IPS-11a (cell line): ENCODE measurements at regions not wholly inside any gene's neighbourhood (a gene's known extent, or its start where the extent isn't known, plus 50 kb on each side); places are given as distances from the start of the nearest gene placed in this dataset.
A peak's percentile ranks its signal among the peaks of the same experiment; 100 is the strongest.

ENCODE experiments used
- H3K4me3 ChIP-seq: one replicate; pipeline ENCODE4 v1.5.1; 2013; ENCODE audit warnings: low read depth, low read length, control low read depth

DNA sequence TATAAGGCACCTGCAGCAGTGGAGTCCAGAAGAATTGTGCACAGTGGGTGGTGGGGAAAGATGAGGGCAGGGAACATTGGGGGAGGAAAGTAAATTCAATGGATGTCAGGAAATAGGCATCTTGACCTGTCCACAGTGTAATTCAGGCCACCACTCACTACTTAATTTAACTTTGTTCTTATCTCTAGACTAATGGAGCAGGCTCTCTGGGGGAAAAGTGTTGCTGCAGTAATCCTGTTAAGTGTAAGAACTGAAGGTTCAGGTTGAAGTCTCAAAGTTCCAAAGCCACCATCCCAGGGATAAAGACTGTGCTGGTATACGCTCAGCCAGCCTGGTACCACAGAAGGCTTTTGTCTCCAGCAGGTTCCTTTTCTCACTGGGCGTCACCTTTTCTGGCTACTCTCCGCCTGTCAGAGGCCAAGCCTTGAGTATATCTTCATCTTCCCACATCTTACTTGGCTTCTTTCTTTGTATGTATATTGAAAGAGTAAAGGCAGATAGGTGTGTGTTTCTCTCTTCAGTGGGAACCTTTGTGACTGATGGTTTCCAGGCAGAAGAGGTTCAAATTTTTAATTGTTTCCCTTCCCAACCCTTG lies 150.9 kb upstream of the DMRT1 start:
- H3K4me3 ChIP-seq: no peak overlapping the region

DNA sequence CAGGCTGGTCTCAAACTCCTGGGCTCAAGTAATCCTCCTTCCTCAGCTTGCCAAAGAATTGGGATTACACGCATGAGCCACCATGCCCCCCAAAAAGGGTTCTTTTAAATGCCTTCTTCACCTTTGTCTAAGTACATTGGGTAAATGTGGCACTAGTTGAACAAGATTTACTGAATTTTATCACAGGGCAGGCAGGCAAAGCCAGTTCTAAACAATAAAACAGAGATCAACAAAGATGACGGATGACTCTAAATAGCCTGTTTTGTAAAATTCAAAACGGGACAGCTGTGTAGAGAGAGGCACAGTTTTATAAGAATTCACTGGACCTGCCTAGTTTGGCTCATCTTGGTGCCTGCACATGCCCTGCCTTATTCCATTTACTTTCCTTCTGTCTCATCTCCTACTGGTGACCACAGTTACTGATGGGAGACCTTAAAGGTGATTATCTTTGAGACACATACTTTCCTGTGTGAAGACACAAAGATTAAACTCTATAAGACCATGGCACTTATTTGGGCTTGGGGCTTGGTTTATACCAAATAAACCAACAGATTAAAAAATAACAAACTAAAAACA lies 149.6 kb upstream of the DMRT1 start:
- H3K4me3 ChIP-seq: no peak overlapping the region

GRCh38 chr9:692636-693129 lies 148.8 kb upstream of the DMRT1 start:
- H3K4me3 ChIP-seq: no peak overlapping the region

- H3K4me3 ChIP-seq: no peak overlapping the region
These were observed 148.1 kb upstream of the DMRT1 start for GRCh38 chr9:693201-694091.

- no peak overlapping the region for H3K4me3 ChIP-seq
These were observed 147.4 kb upstream of the DMRT1 start for GRCh38 chr9:694092-694402.

DNA sequence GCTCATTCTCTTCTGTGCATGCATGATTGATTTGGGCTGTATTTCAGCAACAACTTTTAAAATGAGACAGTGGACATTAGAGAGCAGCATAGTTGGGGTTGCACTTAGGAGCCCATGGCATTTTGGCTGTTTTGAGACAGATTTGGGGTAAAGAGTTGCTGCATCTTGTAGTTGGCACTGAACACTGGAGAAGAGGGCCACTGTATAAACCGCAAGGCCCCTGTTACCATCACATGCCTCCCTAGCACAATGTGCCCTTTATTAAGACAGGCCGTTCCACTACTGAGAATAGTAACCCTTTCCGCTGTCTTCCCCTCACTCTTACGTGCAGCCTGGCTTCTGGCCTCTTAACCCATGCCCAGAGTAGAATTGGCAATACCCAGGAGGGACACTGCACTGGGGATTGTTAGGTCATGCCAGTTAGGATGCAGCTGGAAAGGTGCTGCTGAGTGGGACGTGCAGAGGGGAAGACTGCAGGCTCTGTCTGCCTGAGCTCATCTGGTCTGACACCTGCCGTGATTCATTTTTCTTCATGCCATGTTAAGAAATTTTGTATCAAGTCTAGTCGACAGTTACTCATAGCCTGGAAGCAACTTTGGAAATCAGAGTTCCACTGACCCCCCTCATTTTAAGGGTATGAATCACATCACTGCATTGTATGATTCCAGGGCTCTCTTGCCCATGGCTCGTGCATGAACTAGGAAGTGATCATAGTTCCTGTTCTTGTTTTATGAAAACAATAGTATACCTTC lies 146.9 kb upstream of the DMRT1 start:
- no peak overlapping the region for H3K4me3 ChIP-seq

- H3K4me3 ChIP-seq: no peak overlapping the region
These were observed 146.2 kb upstream of the DMRT1 start for GRCh38 chr9:695252-695651.

GRCh38 chr9:696332-697323 lies 144.9 kb upstream of the DMRT1 start:
- H3K4me3 ChIP-seq: no peak overlapping the region

- H3K4me3 ChIP-seq: no peak overlapping the region
These were observed 143.2 kb upstream of the DMRT1 start for GRCh38 chr9:698276-698675.

GRCh38 chr9:698954-699353 lies 142.5 kb upstream of the DMRT1 start:
- H3K4me3 ChIP-seq: no peak overlapping the region

DNA sequence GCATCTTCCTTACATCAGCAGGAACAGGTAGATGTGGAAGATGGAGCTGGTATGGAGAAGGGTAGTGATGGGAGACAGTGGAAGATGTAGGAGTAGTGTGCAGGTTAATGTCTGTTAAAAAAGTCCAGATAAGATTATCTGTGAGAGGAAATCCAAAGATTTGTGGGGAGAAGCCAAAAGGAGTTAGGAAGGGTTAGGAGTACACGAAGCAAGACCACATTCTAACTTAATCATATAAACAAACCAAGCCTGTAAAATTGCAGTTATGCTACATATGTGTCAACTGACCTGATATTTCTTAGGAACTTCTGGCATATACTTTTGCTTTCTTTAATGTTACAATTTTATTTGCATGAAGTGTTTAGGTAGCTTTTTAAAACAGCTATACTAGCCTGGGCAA lies 142.1 kb upstream of the DMRT1 start:
- no peak overlapping the region for H3K4me3 ChIP-seq

DNA sequence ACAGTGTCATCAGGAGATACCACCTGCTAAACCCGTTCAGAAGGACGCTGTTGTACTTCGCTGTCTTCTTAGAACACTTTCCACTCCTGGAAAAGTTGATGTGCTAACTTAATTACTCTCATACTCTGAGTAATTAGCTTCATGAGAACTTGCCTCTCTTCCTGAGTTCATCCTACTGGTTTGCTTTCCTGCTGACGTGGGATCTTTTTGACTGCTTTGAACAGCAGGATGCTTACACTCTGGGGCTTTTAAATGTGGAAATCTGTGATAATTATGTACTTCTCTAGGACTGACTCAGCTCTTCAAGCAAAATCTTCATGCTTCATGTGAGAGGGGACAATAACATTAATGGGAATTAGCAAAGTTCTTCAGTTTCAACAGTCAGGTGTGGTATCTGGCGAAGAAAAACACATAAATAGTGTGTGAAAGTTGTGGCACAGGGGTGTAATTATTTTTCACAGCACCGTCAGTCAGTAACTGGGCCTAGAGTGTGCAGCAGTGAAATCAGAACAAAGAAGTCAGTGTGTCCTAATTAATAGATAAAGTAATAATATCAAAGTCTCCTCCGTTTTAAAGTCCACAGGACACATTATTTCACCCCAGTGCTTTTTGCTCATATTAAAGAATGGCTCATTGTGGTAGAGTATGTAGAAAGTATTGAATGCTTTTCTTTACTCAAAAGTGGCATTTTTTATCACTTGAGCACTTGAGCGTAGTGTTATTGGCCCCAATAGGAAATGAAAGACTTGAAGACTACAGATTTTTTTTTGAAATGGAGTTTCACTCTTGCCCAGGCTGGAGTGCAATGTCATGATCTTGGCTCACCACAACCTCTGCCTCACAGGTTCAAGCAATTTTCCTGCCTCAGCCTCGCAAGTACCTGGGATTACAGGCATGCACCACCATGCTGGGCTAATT lies 140.9 kb upstream of the DMRT1 start:
- H3K4me3 ChIP-seq: no peak overlapping the region

GRCh38 chr9:703392-703791 lies 138.1 kb upstream of the DMRT1 start:
- H3K4me3 ChIP-seq: no peak overlapping the region

GRCh38 chr9:706073-706472 lies 135.4 kb upstream of the DMRT1 start:
- H3K4me3 ChIP-seq: no peak overlapping the region

- peak overlapping the region; percentile 21 for H3K4me3 ChIP-seq
These were observed 134.7 kb upstream of the DMRT1 start for GRCh38 chr9:706606-707459.

DNA sequence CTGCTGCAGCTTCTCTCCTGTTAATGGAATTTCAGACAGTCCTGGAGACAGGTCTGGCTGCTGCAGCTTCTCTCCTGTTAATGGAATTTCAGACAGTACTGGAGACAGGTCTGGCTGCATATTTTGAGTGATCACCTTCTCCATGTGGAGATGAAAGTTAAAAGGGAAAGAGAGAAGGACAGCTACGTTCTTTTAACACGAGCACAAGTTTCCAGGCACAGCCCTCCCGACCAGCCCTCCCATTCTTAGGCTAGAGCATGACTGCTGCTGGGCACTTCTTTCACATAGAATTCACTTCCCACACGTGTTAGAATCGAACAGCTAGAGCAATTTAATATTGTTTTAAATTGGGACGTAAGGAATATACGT lies 133.3 kb upstream of the DMRT1 start:
- no peak overlapping the region for H3K4me3 ChIP-seq

GRCh38 chr9:708551-709432 lies 132.7 kb upstream of the DMRT1 start:
- H3K4me3 ChIP-seq: no peak overlapping the region
